ENCODE measurements at regions not wholly inside any gene's neighbourhood (a gene's known extent, or its start where the extent isn't known, plus 50 kb on each side); places are given as distances from the start of the nearest gene placed in this dataset.

- no peak overlapping the region for H3K27ac Mint-ChIP-seq
- ATAC-seq (no peak), DNase-seq (no peak)
- ChIA-PET POLR2A (interaction anchor here (0.7 to 1.7 kb wide), 2 partner anchors 16 to 115 kb away, joined by 3 read pairs; no protein-coding TSS in a partner anchor), CTCF (interaction anchor here (1.1 to 1.3 kb wide), 2 partner anchors 9 to 35 kb away, joined by 3 to 4 read pairs; no protein-coding TSS in a partner anchor)
- peaks cover 5% of the 10 kb centered on the region for H3K9me3 Mint-ChIP-seq
- peaks cover 23% of the 10 kb centered on the region for H3K4me1 Mint-ChIP-seq (ENCODE audit: low read depth)
- H3K4me3 Mint-ChIP-seq = no peak overlapping the region
- no peaks in the 10 kb centered on the region for H3K36me3 Mint-ChIP-seq (ENCODE audit: low read depth)
- intact Hi-C loops (cut with micrococcal nuclease) = no loop called here
- H3K27me3 Mint-ChIP-seq = no peaks in the 10 kb centered on the region
- TF ChIP-seq CTCF (IDR thresholded peaks at IDR 0.05) = no peak
Measured at GRCh38 chr6:14713008-14713960, 532.6 kb upstream of the JARID2 start.

GRCh38 chr6:14713966-14714631 is 531.8 kb upstream of the JARID2 start:
- no peaks in the 10 kb centered on the region for H3K36me3 Mint-ChIP-seq (ENCODE audit: low read depth)
- TF ChIP-seq CTCF (IDR thresholded peaks at IDR 0.05) = no peak
- peaks cover 23% of the 10 kb centered on the region for H3K4me1 Mint-ChIP-seq (ENCODE audit: low read depth)
- no peak overlapping the region for H3K27ac Mint-ChIP-seq
- DNase-seq = no peak
- ChIA-PET CTCF (interaction anchor here (1.3 kb wide), 1 partner anchor 8 kb away, joined by 4 read pairs; no protein-coding TSS in a partner anchor), POLR2A (interaction anchor here (0.7 to 1.7 kb wide), 2 partner anchors 15 to 116 kb away, joined by 3 read pairs; no protein-coding TSS in a partner anchor)
- H3K9me3 Mint-ChIP-seq = peaks cover 5% of the 10 kb centered on the region
- ATAC-seq = no peak
- H3K27me3 Mint-ChIP-seq = no peaks in the 10 kb centered on the region
- intact Hi-C loops (cut with micrococcal nuclease) = no loop called here
- H3K4me3 Mint-ChIP-seq = no peak overlapping the region

GRCh38 chr6:14715076-14715475 is 530.8 kb upstream of the JARID2 start:
- ATAC-seq (no peak), DNase-seq (no peak)
- intact Hi-C loops (cut with micrococcal nuclease) = no loop called here
- Mint-ChIP-seq H3K36me3 (ENCODE audit: low read depth) (no peaks in the 10 kb centered on the region), H3K4me1 (ENCODE audit: low read depth) (peaks cover 26% of the 10 kb centered on the region), H3K9me3 (peaks cover 4% of the 10 kb centered on the region), H3K27me3 (no peaks in the 10 kb centered on the region), H3K4me3 (no peak overlapping the region), H3K27ac (no peak overlapping the region)
- CTCF ChIA-PET = no interaction called here
- TF ChIP-seq CTCF (IDR thresholded peaks at IDR 0.05) = no peak
- POLR2A ChIA-PET = interaction anchor here (1.7 kb wide), 1 partner anchor 14 kb away, joined by 3 read pairs; no protein-coding TSS in a partner anchor

GRCh38 chr6:14716499-14717146 is 529.2 kb upstream of the JARID2 start:
- peaks cover 25% of the 10 kb centered on the region for H3K4me1 Mint-ChIP-seq (ENCODE audit: low read depth)
- DNase-seq (no peak), ATAC-seq (no peak)
- TF ChIP-seq CTCF (IDR thresholded peaks at IDR 0.05) = no peak
- ChIA-PET POLR2A (interaction anchor here (0.6 to 1.4 kb wide), 3 partner anchors 10 to 44 kb away, joined by 3 read pairs; no protein-coding TSS in a partner anchor), CTCF (interaction anchor here (1.0 to 1.2 kb wide), 3 partner anchors 9 to 19 kb away, joined by 3 read pairs; no protein-coding TSS in a partner anchor)
- H3K9me3 Mint-ChIP-seq = no peaks in the 10 kb centered on the region
- no peak overlapping the region for H3K27ac Mint-ChIP-seq
- H3K36me3 Mint-ChIP-seq (ENCODE audit: low read depth) = no peaks in the 10 kb centered on the region
- no peaks in the 10 kb centered on the region for H3K27me3 Mint-ChIP-seq
- no peak overlapping the region for H3K4me3 Mint-ChIP-seq
- intact Hi-C loops (cut with micrococcal nuclease) = no loop called here
